ENCODE measurements at regions not wholly inside any gene's neighbourhood (a gene's known extent, or its start where the extent isn't known, plus 50 kb on each side); places are given as distances from the start of the nearest gene placed in this dataset.
A peak's percentile ranks its signal among the peaks of the same experiment; 100 is the strongest.

GRCh38 chr6:4382362-4382853 is 247.0 kb upstream of the ECI2 start:
- intact Hi-C loops (cut with DNase I) = no loop called here
- Histone ChIP-seq H3K9me3 (ENCODE audit: control insufficient read depth, low read length) (no peaks in the 10 kb centered on the region), H3K27ac (ENCODE audit: low read length) (no peak overlapping the region), H3K27me3 (ENCODE audit: control insufficient read depth, insufficient read depth) (no peaks in the 10 kb centered on the region), H3K4me1 (ENCODE audit: control insufficient read depth, insufficient read depth, low read length) (peaks cover 4% of the 10 kb centered on the region), H3K4me3 (ENCODE audit: low read length) (no peak overlapping the region)
- no peak for ATAC-seq
- DNase-seq = no peak
- 91% methylated on average over 3 of the region's 3 CpGs for WGBS

DNA sequence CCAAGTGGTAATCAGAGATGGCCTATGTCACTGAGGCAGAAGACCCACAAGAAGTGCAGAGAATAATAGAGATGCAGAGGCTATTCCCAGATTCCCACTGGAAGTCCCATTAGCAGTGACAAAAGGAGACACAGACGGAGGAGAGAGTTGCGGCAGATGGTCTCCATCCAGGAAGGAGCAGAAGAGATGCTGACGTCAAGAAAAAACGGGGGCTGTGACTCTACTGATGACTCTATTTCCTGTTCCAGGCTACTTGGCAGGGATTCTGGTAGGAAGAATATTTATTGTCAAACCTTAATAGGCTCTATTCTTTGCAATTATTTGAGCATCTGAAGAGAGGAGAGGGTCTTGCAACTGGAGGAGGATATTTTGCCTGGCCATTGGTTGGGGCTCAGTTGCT is 246.0 kb upstream of the ECI2 start:
- ATAC-seq (peak in 1 of 2 donors; percentile 76), DNase-seq (no peak)
- intact Hi-C loops (cut with DNase I) = no loop called here
- Histone ChIP-seq H3K9me3 (ENCODE audit: control insufficient read depth, low read length) (no peaks in the 10 kb centered on the region), H3K4me3 (ENCODE audit: low read length) (no peak overlapping the region), H3K27me3 (ENCODE audit: control insufficient read depth, insufficient read depth) (no peaks in the 10 kb centered on the region), H3K27ac (ENCODE audit: low read length) (no peak overlapping the region), H3K4me1 (ENCODE audit: control insufficient read depth, insufficient read depth, low read length) (peaks cover 4% of the 10 kb centered on the region)
- WGBS = 28% methylated on average over 4 of the region's 4 CpGs

DNA sequence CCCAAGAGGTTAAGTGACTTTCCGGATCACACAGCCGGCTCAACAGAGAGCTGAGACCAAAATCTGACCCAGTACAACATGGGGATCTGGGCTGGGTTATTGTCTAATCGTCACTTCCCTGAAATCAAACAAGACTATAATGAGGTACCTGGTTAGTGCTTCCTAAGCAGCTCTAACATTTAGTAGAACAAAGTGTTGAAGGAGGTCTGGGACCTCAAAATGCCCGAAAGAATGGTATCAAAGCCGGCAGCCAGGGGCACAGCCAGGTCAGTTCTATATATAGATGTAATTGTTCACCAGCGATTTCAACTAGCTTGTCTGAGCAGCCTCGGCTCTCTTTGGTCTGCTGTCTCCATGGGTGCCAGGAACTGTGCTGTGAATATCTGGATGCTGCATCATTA is 245.5 kb upstream of the ECI2 start:
- no peaks in the 10 kb centered on the region for H3K9me3 ChIP-seq (ENCODE audit: control insufficient read depth, low read length)
- no peaks in the 10 kb centered on the region for H3K27me3 ChIP-seq (ENCODE audit: control insufficient read depth, insufficient read depth)
- WGBS = 25% methylated on average over 7 of the region's 7 CpGs
- no peak overlapping the region for H3K4me3 ChIP-seq (ENCODE audit: low read length)
- intact Hi-C loops (cut with DNase I) = no loop called here
- H3K4me1 ChIP-seq (ENCODE audit: control insufficient read depth, insufficient read depth, low read length) = peaks cover 4% of the 10 kb centered on the region
- DNase-seq (no peak), ATAC-seq (peak in 1 of 2 donors; percentile 61)
- no peak overlapping the region for H3K27ac ChIP-seq (ENCODE audit: low read length)

DNA sequence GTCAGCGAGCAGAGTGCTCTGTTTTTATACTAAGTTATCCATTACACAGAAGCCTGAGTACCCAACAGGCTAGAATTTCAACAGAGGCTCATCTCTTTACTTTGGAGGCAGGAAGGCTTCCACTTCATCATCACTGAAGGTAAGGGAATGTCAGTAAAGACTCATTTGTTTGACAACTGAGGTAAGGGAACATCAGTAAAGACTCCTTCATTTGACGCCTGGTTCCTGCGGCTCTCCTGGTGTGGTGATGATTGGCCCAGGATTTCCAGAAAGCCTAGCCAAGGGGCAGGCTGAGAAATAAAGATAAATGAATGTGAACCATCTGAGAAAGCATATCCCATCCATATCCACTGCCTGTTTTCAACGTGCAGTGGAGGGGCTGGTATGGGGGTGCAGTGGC is 244.6 kb upstream of the ECI2 start:
- DNase-seq (no peak), ATAC-seq (no peak)
- intact Hi-C loops (cut with DNase I) = no loop called here
- H3K9me3 ChIP-seq (ENCODE audit: control insufficient read depth, low read length) = no peaks in the 10 kb centered on the region
- H3K27ac ChIP-seq (ENCODE audit: low read length) = no peak overlapping the region
- WGBS = 84% methylated on average over 4 of the region's 4 CpGs
- no peak overlapping the region for H3K4me3 ChIP-seq (ENCODE audit: low read length)
- H3K4me1 ChIP-seq (ENCODE audit: control insufficient read depth, insufficient read depth, low read length) = peaks cover 4% of the 10 kb centered on the region
- H3K27me3 ChIP-seq (ENCODE audit: control insufficient read depth, insufficient read depth) = no peaks in the 10 kb centered on the region

DNA sequence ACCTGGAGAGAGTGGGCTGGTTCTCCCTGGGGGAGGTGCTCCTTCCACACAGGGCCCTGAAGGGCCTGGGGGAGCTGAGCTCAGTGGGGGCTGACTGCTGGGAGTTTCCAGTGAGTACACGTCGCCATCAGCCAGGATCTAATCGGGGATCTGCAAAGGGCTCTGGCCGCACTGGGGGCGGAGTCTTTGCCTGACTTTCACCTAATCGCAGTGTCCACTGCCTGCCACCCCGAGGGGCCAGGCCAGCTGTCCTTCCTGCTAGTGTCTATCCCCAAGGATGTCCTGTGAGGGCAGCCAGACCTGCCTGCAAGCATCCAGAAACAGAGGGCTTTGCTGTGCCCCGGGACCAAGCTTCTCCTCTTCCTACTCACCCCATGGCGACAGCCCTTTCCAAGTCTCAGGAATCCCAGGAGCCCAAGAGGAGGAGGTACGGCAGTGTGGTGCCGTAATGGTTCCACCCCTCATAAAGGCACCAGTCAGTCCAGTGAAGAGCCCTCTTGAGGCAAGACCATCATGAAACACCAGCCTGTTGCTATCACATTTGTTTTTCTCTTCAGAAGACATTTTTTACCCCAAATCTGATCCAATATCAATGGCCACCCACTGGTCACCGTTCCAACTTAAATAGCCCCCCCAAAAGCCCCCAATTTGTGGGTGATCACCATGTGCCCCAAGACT is 243.1 kb upstream of the ECI2 start:
- ATAC-seq (no peak), DNase-seq (no peak)
- WGBS = 84% methylated on average over 12 of the region's 12 CpGs
- H3K4me3 ChIP-seq (ENCODE audit: low read length) = no peak overlapping the region
- H3K27ac ChIP-seq (ENCODE audit: low read length) = no peak overlapping the region
- H3K4me1 ChIP-seq (ENCODE audit: control insufficient read depth, insufficient read depth, low read length) = peaks cover 4% of the 10 kb centered on the region
- intact Hi-C loops (cut with DNase I) = no loop called here
- H3K9me3 ChIP-seq (ENCODE audit: control insufficient read depth, low read length) = no peaks in the 10 kb centered on the region
- no peaks in the 10 kb centered on the region for H3K27me3 ChIP-seq (ENCODE audit: control insufficient read depth, insufficient read depth)

DNA sequence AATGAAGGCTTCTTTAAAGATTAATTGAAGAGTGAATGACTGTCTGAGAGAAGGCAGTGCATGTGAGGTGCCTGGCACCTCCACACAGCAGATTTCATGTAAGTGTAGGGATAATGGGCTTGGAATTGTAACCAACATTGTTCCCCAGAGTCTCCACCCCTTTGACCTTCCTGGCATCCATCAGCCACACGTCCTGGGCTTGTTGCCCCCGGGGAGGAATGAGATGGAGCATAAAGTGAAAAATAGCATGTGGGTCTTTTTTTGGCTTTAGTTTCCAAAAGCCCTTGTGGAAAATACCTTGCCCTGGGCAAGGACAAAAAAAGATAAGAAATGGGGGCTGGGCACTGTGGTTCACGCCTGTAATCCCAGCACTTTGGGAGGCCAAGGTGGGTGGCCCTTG is 242.2 kb upstream of the ECI2 start:
- Histone ChIP-seq H3K4me1 (ENCODE audit: control insufficient read depth, insufficient read depth, low read length) (peaks cover 4% of the 10 kb centered on the region), H3K27me3 (ENCODE audit: control insufficient read depth, insufficient read depth) (no peaks in the 10 kb centered on the region), H3K4me3 (ENCODE audit: low read length) (no peak overlapping the region), H3K9me3 (ENCODE audit: control insufficient read depth, low read length) (no peaks in the 10 kb centered on the region), H3K27ac (ENCODE audit: low read length) (no peak overlapping the region)
- DNase-seq (no peak), ATAC-seq (no peak)
- WGBS = 32% methylated on average over 3 of the region's 3 CpGs
- intact Hi-C loops (cut with DNase I) = no loop called here

GRCh38 chr6:4374216-4374615 is 238.8 kb upstream of the ECI2 start:
- peaks cover 9% of the 10 kb centered on the region for H3K4me1 ChIP-seq (ENCODE audit: control insufficient read depth, insufficient read depth, low read length)
- H3K27me3 ChIP-seq (ENCODE audit: control insufficient read depth, insufficient read depth) = no peaks in the 10 kb centered on the region
- H3K4me3 ChIP-seq (ENCODE audit: low read length) = no peak overlapping the region
- H3K9me3 ChIP-seq (ENCODE audit: control insufficient read depth, low read length) = no peaks in the 10 kb centered on the region
- no peak overlapping the region for H3K27ac ChIP-seq (ENCODE audit: low read length)
- WGBS = 80% methylated on average over 7 of the region's 7 CpGs
- no peak for DNase-seq
- no peak for ATAC-seq
- intact Hi-C loops (cut with DNase I) = no loop called here

DNA sequence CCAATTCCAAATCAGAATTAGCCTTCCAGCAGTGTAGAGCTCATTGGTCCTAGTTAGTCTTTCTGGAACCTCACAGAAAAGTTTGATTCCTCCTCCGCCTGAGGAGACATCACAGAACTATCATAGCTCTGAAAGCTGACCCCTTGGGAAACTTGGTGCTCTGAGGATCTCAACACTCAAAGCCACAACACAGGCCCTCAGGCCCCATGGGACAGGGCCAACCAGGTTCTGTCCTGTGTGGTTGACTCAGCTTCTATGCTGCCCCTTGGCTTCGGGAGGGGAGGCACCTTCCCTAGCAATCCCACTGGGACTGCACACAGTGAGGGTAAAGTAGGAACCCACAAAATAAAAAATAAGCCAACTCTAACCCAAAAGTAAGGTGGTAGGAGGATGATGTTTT is 237.5 kb upstream of the ECI2 start:
- ATAC-seq (no peak), DNase-seq (no peak)
- 98% methylated on average over 2 of the region's 2 CpGs for WGBS
- H3K4me1 ChIP-seq (ENCODE audit: control insufficient read depth, insufficient read depth, low read length) = peaks cover 12% of the 10 kb centered on the region
- H3K9me3 ChIP-seq (ENCODE audit: control insufficient read depth, low read length) = no peaks in the 10 kb centered on the region
- no peak overlapping the region for H3K27ac ChIP-seq (ENCODE audit: low read length)
- intact Hi-C loops (cut with DNase I) = no loop called here
- H3K27me3 ChIP-seq (ENCODE audit: control insufficient read depth, insufficient read depth) = no peaks in the 10 kb centered on the region
- H3K4me3 ChIP-seq (ENCODE audit: low read length) = no peak overlapping the region

DNA sequence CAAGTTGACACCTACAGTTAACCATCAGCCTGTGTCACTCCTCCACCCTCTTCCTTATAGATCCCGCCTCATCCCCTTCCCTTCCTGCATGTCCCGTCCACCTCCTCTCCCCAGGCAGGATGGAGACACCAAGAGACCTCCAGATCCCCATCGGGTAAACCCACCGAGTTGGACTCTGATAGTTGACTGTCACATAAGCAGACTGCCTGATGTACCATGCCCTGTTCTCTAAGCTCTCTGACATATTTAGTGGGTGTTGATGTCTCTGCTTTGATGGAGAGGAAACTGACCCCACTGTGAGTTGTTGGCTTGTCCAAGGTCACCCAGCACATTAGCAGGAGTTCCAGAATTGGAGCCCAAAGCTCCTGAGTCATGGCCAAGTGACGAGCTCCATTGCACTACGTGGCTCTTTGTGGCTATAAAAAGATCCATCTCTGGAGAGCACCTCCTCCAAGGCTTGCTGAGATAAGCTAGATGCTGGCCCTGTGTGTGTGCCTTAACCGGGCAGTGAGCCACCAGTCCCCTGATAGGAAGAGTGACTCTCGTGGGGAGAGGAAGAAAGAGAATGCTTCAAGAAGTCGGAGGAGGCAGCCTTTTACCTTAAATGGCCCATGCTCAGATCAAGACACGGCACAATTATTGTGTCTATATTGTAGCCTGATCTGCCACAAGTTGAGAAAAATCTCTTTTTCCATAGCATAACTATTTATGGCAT is 236.0 kb upstream of the ECI2 start:
- peak overlapping the region; percentile 99 for H3K27ac ChIP-seq (ENCODE audit: low read length)
- H3K9me3 ChIP-seq (ENCODE audit: control insufficient read depth, low read length) = no peaks in the 10 kb centered on the region
- ATAC-seq = peak; percentile 92 to 94
- intact Hi-C loops (cut with DNase I) = no loop called here
- 29% methylated on average over 10 of the region's 10 CpGs for WGBS
- DNase-seq = peak; percentile 73 to 86 (median 85)
- H3K27me3 ChIP-seq (ENCODE audit: control insufficient read depth, insufficient read depth) = no peaks in the 10 kb centered on the region
- H3K4me3 ChIP-seq (ENCODE audit: low read length) = no peak overlapping the region
- H3K4me1 ChIP-seq (ENCODE audit: control insufficient read depth, insufficient read depth, low read length) = peaks cover 14% of the 10 kb centered on the region

DNA sequence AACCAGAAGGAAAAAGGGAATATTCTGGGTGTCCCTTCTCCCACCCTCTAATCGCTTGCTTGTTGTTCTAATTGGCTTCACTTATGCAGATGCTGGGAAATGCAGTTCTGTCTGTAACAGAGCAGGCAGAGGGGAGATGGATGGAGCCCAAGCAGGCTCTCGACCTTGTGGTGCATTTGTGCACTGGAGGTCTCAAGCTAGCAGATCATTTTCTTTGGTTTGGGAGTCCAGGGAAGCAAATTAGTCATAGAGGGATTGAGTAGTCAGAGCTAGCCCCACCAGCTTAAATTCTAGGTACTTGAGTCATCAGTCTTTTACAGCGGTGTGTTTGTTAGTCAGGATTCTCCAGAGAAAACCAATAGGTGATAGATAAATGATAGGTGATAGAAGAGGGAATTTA is 234.7 kb upstream of the ECI2 start:
- ATAC-seq = no peak
- 57% methylated on average over 3 of the region's 3 CpGs for WGBS
- Histone ChIP-seq H3K4me3 (ENCODE audit: low read length) (no peak overlapping the region), H3K9me3 (ENCODE audit: control insufficient read depth, low read length) (no peaks in the 10 kb centered on the region), H3K27me3 (ENCODE audit: control insufficient read depth, insufficient read depth) (no peaks in the 10 kb centered on the region), H3K4me1 (ENCODE audit: control insufficient read depth, insufficient read depth, low read length) (peaks cover 14% of the 10 kb centered on the region), H3K27ac (ENCODE audit: low read length) (peak overlapping the region; percentile 80)
- intact Hi-C loops (cut with DNase I) = no loop called here
- DNase-seq = no peak

DNA sequence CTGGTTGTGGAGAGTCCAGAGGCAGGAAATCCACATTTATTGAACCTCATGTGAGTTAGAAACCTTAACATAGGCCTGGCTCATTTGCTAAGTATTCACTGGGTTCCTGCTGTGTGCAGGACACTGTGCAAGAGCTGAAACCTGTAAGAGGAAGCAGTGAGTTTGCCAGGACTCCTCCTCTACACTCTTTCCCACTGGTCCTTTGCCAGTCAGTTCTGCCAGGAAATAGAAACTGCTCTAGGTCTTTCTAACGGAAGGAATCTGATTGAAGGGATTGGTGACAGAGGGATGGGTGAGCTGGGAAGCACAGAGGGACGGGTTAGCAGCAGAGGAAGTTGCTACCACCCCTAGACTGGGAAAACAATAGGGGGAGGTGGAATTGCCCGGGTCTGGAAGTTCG is 234.2 kb upstream of the ECI2 start:
- intact Hi-C loops (cut with DNase I) = no loop called here
- Histone ChIP-seq H3K4me1 (ENCODE audit: control insufficient read depth, insufficient read depth, low read length) (peaks cover 14% of the 10 kb centered on the region), H3K27ac (ENCODE audit: low read length) (peak overlapping the region; percentile 80), H3K4me3 (ENCODE audit: low read length) (no peak overlapping the region), H3K9me3 (ENCODE audit: control insufficient read depth, low read length) (no peaks in the 10 kb centered on the region), H3K27me3 (ENCODE audit: control insufficient read depth, insufficient read depth) (no peaks in the 10 kb centered on the region)
- peak; percentile 45 to 59 for ATAC-seq
- DNase-seq = no peak
- WGBS = 52% methylated on average over 4 of the region's 4 CpGs

Data from right cardiac atrium (tissue), 5 donors.